HCT116 (cell line): ENCODE measurements at regions not wholly inside any gene's neighbourhood (a gene's known extent, or its start where the extent isn't known, plus 50 kb on each side); places are given as distances from the start of the nearest gene placed in this dataset.

Experiments
- ATAC-seq: fragments of 200-7000 bp; cut with Tn5 transposase; 2 replicates; pipeline ENCODE4 v1.9.1; 2020; ENCODE audit warnings: mild to moderate bottlenecking, moderate library complexity
- BruUV-seq: library from RNA; stranded (reverse); fragments of 400-500 nt; replicated peaks from 2 replicates; lab custom pipeline; 2021; lab: Mats Ljungman, UMichigan
- CTCF ChIA-PET: fragments of 300-600 bp; sonication (Branson Sonifier 250); formaldehyde crosslinking; loops from one replicate; lab custom pipeline; 2021; ENCODE audit warnings: antibody characterized with exemption; lab: Charles Lee
- POLR2A ChIA-PET: fragments of 300-600, 350-600 bp; sonication (Branson Sonifier 250); formaldehyde crosslinking; loops from one replicate; lab custom pipeline; 2021; ENCODE audit warnings: antibody characterized with exemption; lab: Charles Lee
- RAD21 ChIA-PET, 2 experiments: fragments of 300-600 bp; sonication (Branson Sonifier 250); formaldehyde crosslinking; loops; one replicate each; lab custom pipeline; 2023; ENCODE audit warnings: low total read pairs in 2 of 2; ENCODE audit not compliant: uncharacterized antibody in 2 of 2, unreplicated experiment in 2 of 2, low non-redundant PET in 1 of 2; lab: Charles Lee
- DNase-seq: peaks from one replicate; pipeline ENCODE4 v3.0.0-alpha.2; 2010; ENCODE audit warnings: low read depth, low spot score
- H2AFZ ChIP-seq: fragments of 200-600 bp; shearing (Covaris generic), sonication (generic); 2 replicates; pipeline ENCODE4 v1.6.1; 2017; ENCODE audit warnings: low read depth, mixed run types, mixed read lengths, antibody characterized with exemption, low read length; ENCODE audit not compliant: poor library complexity, severe bottlenecking
- H3K27ac ChIP-seq: 2 replicates; pipeline ENCODE4 v1.5.1; 2012; ENCODE audit warnings: low read depth, low read length
- H3K27me3 ChIP-seq: fragments of 200-600 bp; sonication (generic); 2 replicates; pipeline ENCODE4 v1.6.1; 2016; ENCODE audit warnings: mixed run types, low read length, mixed read lengths; ENCODE audit not compliant: insufficient read depth
- H3K36me3 ChIP-seq, 2 experiments: fragments of 200-500 bp in 1 of 2; fragments of 200-600 bp in 1 of 2; sonication (Bioruptor generic) in 1 of 2; sonication (generic) in 1 of 2; 2 replicates each; pipeline versions ENCODE4 v1.5.1 to v1.6.1; 2014 to 2016; ENCODE audit warnings: low read length in 2 of 2, inconsistent platforms in 1 of 2, mixed read lengths in 1 of 2, mixed run types in 1 of 2; ENCODE audit not compliant: insufficient read depth in 2 of 2, control insufficient read depth in 1 of 2
- H3K4me1 ChIP-seq, 2 experiments: fragments of 200-600 bp in 1 of 2; sonication (generic) in 1 of 2; 2 replicates each; pipeline versions ENCODE4 v1.5.1 to v1.6.1; 2012 to 2017; ENCODE audit warnings: low read length in 2 of 2, inconsistent platforms in 1 of 2, mild to moderate bottlenecking in 1 of 2, mixed read lengths in 1 of 2, mixed run types in 1 of 2, moderate library complexity in 1 of 2; ENCODE audit not compliant: insufficient read depth in 2 of 2, control insufficient read depth in 1 of 2
- H3K4me2 ChIP-seq: fragments of 200-600 bp; sonication (generic); 2 replicates; pipeline ENCODE4 v1.6.1; 2017; ENCODE audit warnings: mixed run types, low read length, mixed read lengths
- H3K4me3 ChIP-seq, 2 experiments: fragments of 200-600 bp in 1 of 2; sonication (generic) in 1 of 2; replicated peaks in 1 of 2; 2 replicates each; pipeline ENCODE4 v1.5.1; 2011 to 2016; ENCODE audit warnings: low read length in 2 of 2, control low read depth in 1 of 2, low read depth in 1 of 2, mild to moderate bottlenecking in 1 of 2, mixed read lengths in 1 of 2, mixed run types in 1 of 2
- H3K79me2 ChIP-seq: fragments of 200-600 bp; sonication (generic); 2 replicates; pipeline ENCODE4 v1.6.1; 2017; ENCODE audit warnings: mild to moderate bottlenecking, mixed run types, low read length, moderate library complexity, mixed read lengths; ENCODE audit not compliant: insufficient read depth
- H3K9ac ChIP-seq: fragments of 200-600 bp; sonication (generic); 2 replicates; pipeline ENCODE4 v1.6.1; 2016; ENCODE audit warnings: low read length, mixed read lengths
- H3K9me2 ChIP-seq: fragments of 200-600 bp; sonication (generic), shearing (Covaris generic); 2 replicates; pipeline ENCODE4 v1.6.1; 2017; ENCODE audit warnings: mixed run types, mild to moderate bottlenecking, moderate library complexity; ENCODE audit not compliant: insufficient read depth
- H3K9me3 ChIP-seq, 2 experiments: fragments of 200-500 bp in 1 of 2; fragments of 200-600 bp in 1 of 2; sonication (Bioruptor generic) in 1 of 2; sonication (generic) in 1 of 2; 2 replicates each; pipeline ENCODE4 v1.6.1; 2014 to 2017; ENCODE audit warnings: low read length in 2 of 2, mixed read lengths in 2 of 2, inconsistent platforms in 1 of 2, low read depth in 1 of 2, mild to moderate bottlenecking in 1 of 2, mixed run types in 1 of 2, moderate library complexity in 1 of 2; ENCODE audit not compliant: control insufficient read depth in 1 of 2, insufficient read depth in 1 of 2
- H4K20me1 ChIP-seq: fragments of 200-600 bp; sonication (generic), shearing (Covaris generic); 2 replicates; pipeline ENCODE4 v1.6.1; 2017; ENCODE audit warnings: mixed run types, mild to moderate bottlenecking, moderate library complexity; ENCODE audit not compliant: insufficient read depth
- CEBPB ChIP-seq: IDR thresholded peaks from 2 replicates; pipeline ENCODE4 v1.6.1; 2012; ENCODE audit warnings: low read depth
- EZH2phosphoT487 ChIP-seq: fragments of 200-600 bp; IDR thresholded peaks from 2 replicates; pipeline ENCODE4 v1.6.1; 2018; ENCODE audit warnings: antibody characterized with exemption, borderline replicate concordance
- POLR2AphosphoS5 ChIP-seq: IDR thresholded peaks from 2 replicates; pipeline ENCODE4 v1.6.1; 2011; ENCODE audit warnings: mild to moderate bottlenecking, low read depth, low read length, moderate library complexity
- RAD21 ChIP-seq: IDR thresholded peaks from 2 replicates; pipeline ENCODE4 v1.6.1; 2012; ENCODE audit warnings: low read depth, mild to moderate bottlenecking
- SIN3A ChIP-seq: IDR thresholded peaks from 2 replicates; pipeline ENCODE4 v1.6.1; 2012; ENCODE audit warnings: low read depth
- TCF7L2 ChIP-seq: IDR thresholded peaks from 2 replicates; pipeline ENCODE4 v1.7.0; 2011; ENCODE audit warnings: borderline replicate concordance, inconsistent platforms; ENCODE audit not compliant: insufficient read depth, insufficient read length; ENCODE audit errors: extremely low read depth
- YY1 ChIP-seq: IDR thresholded peaks from 2 replicates; pipeline ENCODE4 v1.6.1; 2011; ENCODE audit warnings: low read length, low read depth, moderate library complexity, mild to moderate bottlenecking; ENCODE audit not compliant: insufficient replicate concordance; ENCODE audit errors: extremely low read depth
- ZBTB33 ChIP-seq: IDR thresholded peaks from 2 replicates; pipeline ENCODE4 v1.6.1; 2011; ENCODE audit warnings: mild to moderate bottlenecking, low read length, moderate library complexity; ENCODE audit not compliant: insufficient replicate concordance; ENCODE audit errors: extremely low read depth
- ZFX ChIP-seq: fragments of 450-650 bp; IDR thresholded peaks from 2 replicates; pipeline ENCODE4 v1.6.1; 2017
- intact Hi-C: fragments of 100-400 bp; cut with micrococcal nuclease; formaldehyde crosslinking; loops from 2 replicates; pipeline ENCODE4 v1.10.0; 2022
- TF ChIP-seq, protein P1 (sequence below): IDR thresholded peaks from 2 replicates; pipeline ENCODE4 v1.6.1; 2012
- TF ChIP-seq, protein P2 (sequence below): IDR thresholded peaks from 2 replicates; pipeline ENCODE4 v1.6.1; 2012; ENCODE audit warnings: low read depth

GRCh38 chr2:239531456-239532241 lies 130.8 kb upstream of the HDAC4 start:
- RAD21 ChIA-PET = no interaction called here
- TF ChIP-seq YY1 (no peak), POLR2AphosphoS5 (no peak), RAD21 (no peak), SIN3A (no peak), ZBTB33 (no peak), CEBPB (no peak), TCF7L2 (no peak), EZH2phosphoT487 (no peak), ZFX (no peak)
- TF ChIP-seq, protein P1, sequence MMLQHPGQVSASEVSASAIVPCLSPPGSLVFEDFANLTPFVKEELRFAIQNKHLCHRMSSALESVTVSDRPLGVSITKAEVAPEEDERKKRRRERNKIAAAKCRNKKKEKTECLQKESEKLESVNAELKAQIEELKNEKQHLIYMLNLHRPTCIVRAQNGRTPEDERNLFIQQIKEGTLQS = no peak
- TF ChIP-seq, protein P2, sequence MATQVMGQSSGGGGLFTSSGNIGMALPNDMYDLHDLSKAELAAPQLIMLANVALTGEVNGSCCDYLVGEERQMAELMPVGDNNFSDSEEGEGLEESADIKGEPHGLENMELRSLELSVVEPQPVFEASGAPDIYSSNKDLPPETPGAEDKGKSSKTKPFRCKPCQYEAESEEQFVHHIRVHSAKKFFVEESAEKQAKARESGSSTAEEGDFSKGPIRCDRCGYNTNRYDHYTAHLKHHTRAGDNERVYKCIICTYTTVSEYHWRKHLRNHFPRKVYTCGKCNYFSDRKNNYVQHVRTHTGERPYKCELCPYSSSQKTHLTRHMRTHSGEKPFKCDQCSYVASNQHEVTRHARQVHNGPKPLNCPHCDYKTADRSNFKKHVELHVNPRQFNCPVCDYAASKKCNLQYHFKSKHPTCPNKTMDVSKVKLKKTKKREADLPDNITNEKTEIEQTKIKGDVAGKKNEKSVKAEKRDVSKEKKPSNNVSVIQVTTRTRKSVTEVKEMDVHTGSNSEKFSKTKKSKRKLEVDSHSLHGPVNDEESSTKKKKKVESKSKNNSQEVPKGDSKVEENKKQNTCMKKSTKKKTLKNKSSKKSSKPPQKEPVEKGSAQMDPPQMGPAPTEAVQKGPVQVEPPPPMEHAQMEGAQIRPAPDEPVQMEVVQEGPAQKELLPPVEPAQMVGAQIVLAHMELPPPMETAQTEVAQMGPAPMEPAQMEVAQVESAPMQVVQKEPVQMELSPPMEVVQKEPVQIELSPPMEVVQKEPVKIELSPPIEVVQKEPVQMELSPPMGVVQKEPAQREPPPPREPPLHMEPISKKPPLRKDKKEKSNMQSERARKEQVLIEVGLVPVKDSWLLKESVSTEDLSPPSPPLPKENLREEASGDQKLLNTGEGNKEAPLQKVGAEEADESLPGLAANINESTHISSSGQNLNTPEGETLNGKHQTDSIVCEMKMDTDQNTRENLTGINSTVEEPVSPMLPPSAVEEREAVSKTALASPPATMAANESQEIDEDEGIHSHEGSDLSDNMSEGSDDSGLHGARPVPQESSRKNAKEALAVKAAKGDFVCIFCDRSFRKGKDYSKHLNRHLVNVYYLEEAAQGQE = no peak
- Histone ChIP-seq H4K20me1 (no peaks in the 10 kb centered on the region), H3K9me2 (no peaks in the 10 kb centered on the region), H3K9ac (no peak overlapping the region), H3K9me3 (peaks cover 0 to 3% of the 10 kb centered on the region in 2 experiments; a peak in 1 of 4 replicates), H3K27me3 (peaks cover 15% of the 10 kb centered on the region; the same call in 1 of the 2 replicates), H3K4me2 (no peak overlapping the region), H3K4me1 (no peaks in the 10 kb centered on the region), H3K79me2 (no peaks in the 10 kb centered on the region), H3K36me3 (no peaks in the 10 kb centered on the region), H2AFZ (no peak overlapping the region), H3K4me3 (no peak overlapping the region), H3K27ac (no peak overlapping the region)
- POLR2A ChIA-PET = no interaction called here
- intact Hi-C loops = no loop called here
- no TSS peak for BruUV-seq
- ATAC-seq = peak; percentile 20; the same call in 1 of the 2 replicates
- DNase-seq = no peak
- CTCF ChIA-PET = no interaction called here
